A549 (cell line): ENCODE measurements at regions not wholly inside any gene's neighbourhood (a gene's known extent, or its start where the extent isn't known, plus 50 kb on each side); places are given as distances from the start of the nearest gene placed in this dataset.

Experiments
- ATAC-seq, 2 experiments: fragments of 200-7000 bp in 1 of 2; fragments of >200 bp in 1 of 2; cut with Nextera tagmentation in 1 of 2; cut with Tn5 transposase in 1 of 2; 3 replicates each; pipeline versions ENCODE4 v1.8.0 to v1.9.1; 2018 to 2020; ENCODE audit warnings: mild to moderate bottlenecking in 1 of 2, moderate library complexity in 1 of 2
- CTCF ChIA-PET: fragments of 300-600 bp; sonication (Branson Sonifier 250); formaldehyde crosslinking; extraction: SDS; loops from one replicate; lab custom pipeline; 2021; ENCODE audit warnings: antibody characterized with exemption, inconsistent platforms; lab: Yijun Ruan, JAX
- POLR2A ChIA-PET: fragments of 350-600 bp; formaldehyde crosslinking; extraction: SDS; loops from one replicate; lab custom pipeline; 2021; ENCODE audit warnings: antibody characterized with exemption, inconsistent platforms; lab: Yijun Ruan, JAX
- DNase-seq, 2 experiments: peaks; one replicate each; pipeline versions ENCODE4 v3.0.0 to v3.0.0-alpha.2; 2011 to 2016; ENCODE audit warnings: low read depth in 1 of 2, low spot score in 1 of 2
- FAIRE-seq: peaks from 2 replicates; lab custom pipeline; 2011; peaks lifted over from hg19 to GRCh38; lab: Jason Lieb, UNC
- H3K27ac ChIP-seq, 2 experiments: fragments of >200 bp; sonication (Bioruptor Twin); formaldehyde crosslinking; 3 replicates each; pipeline ENCODE4 v1.5.1; 2016 to 2017
- H3K4me1 ChIP-seq: fragments of >200 bp; sonication (Bioruptor Twin); formaldehyde crosslinking; 3 replicates; pipeline ENCODE4 v1.6.1; 2016
- H3K4me2 ChIP-seq: fragments of >200 bp; sonication (Bioruptor Twin); formaldehyde crosslinking; 3 replicates; pipeline ENCODE4 v1.6.1; 2016
- H3K4me3 ChIP-seq: fragments of >200 bp; sonication (Bioruptor Twin); formaldehyde crosslinking; 3 replicates; pipeline ENCODE4 v1.5.1; 2016
- H3K9me3 ChIP-seq: fragments of >200 bp; sonication (Bioruptor Twin); formaldehyde crosslinking; 3 replicates; pipeline ENCODE4 v1.6.1; 2016
- BHLHE40 ChIP-seq: IDR thresholded peaks from 2 replicates; pipeline ENCODE4 v1.6.1; 2012; ENCODE audit warnings: low read depth, low read length, inconsistent platforms
- CBX8 ChIP-seq: fragments of 200-600 bp; sonication (generic); IDR thresholded peaks from 2 replicates; pipeline ENCODE4 v1.6.1; 2016
- CHD2 ChIP-seq: fragments of 150-350 bp; IDR thresholded peaks from 2 replicates; pipeline ENCODE4 v1.6.1; 2014; ENCODE audit warnings: low read length; ENCODE audit not compliant: partially characterized antibody
- CHD4 ChIP-seq: fragments of 200-600 bp; sonication (generic); IDR thresholded peaks from 2 replicates; pipeline ENCODE4 v1.6.1; 2016; ENCODE audit warnings: antibody characterized with exemption, mild to moderate bottlenecking, borderline replicate concordance
- EHMT2 ChIP-seq: fragments of 200-600 bp; sonication (generic); IDR thresholded peaks from 2 replicates; pipeline ENCODE4 v1.6.1; 2016; ENCODE audit warnings: antibody characterized with exemption, low read depth, mild to moderate bottlenecking, moderate library complexity
- ESRRA ChIP-seq: fragments of 150-350 bp; IDR thresholded peaks from 2 replicates; pipeline ENCODE4 v1.6.1; 2014; ENCODE audit warnings: mild to moderate bottlenecking, low read length, borderline replicate concordance
- FOSL2 ChIP-seq, 2 experiments: fragments of 450-650 bp in 1 of 2; fragments of >200 bp in 1 of 2; sonication (Bioruptor Twin) in 1 of 2; formaldehyde crosslinking; IDR thresholded peaks; 2 replicates each; pipeline versions ENCODE4 v1.5.0 to v1.6.1; 2016 to 2020; ENCODE audit warnings: mild to moderate bottlenecking in 1 of 2, moderate library complexity in 1 of 2
- HOXA7 ChIP-seq: fragments of 250-450 bp; sonication (Bioruptor Pico); IDR thresholded peaks from 2 replicates; pipeline ENCODE4 v1.5.0; 2020; ENCODE audit warnings: mild to moderate bottlenecking, moderate library complexity
- HOXB13 ChIP-seq: fragments of 250-450 bp; sonication (Bioruptor Pico); IDR thresholded peaks from 2 replicates; pipeline ENCODE4 v1.5.0; 2020; ENCODE audit warnings: low read depth, mild to moderate bottlenecking, moderate library complexity
- JUNB ChIP-seq: fragments of >200 bp; sonication (Bioruptor Twin); formaldehyde crosslinking; IDR thresholded peaks from 2 replicates; pipeline ENCODE4 v1.6.1; 2016
- KDM1A ChIP-seq: fragments of 200-600 bp; sonication (generic); IDR thresholded peaks from 2 replicates; pipeline ENCODE4 v1.6.1; 2016; ENCODE audit warnings: low read depth, mild to moderate bottlenecking
- KDM5A ChIP-seq: fragments of 200-600 bp; sonication (generic); IDR thresholded peaks from 2 replicates; pipeline ENCODE4 v1.6.1; 2016; ENCODE audit warnings: antibody characterized with exemption, mild to moderate bottlenecking
- MAZ ChIP-seq: fragments of 150-350 bp; IDR thresholded peaks from 2 replicates; pipeline ENCODE4 v1.6.1; 2014; ENCODE audit warnings: antibody characterized with exemption, low read depth, low read length, borderline replicate concordance
- NFE2L2 ChIP-seq: fragments of 150-350 bp; conservative IDR thresholded peaks from 2 replicates; pipeline ENCODE4 v1.6.1; 2014; ENCODE audit warnings: low read length
- NR3C1 ChIP-seq: fragments of >200 bp; sonication (Bioruptor Twin); formaldehyde crosslinking; IDR thresholded peaks from 3 replicates; pipeline ENCODE4 v1.6.1; 2017
- PHF8 ChIP-seq: fragments of 200-600 bp; sonication (generic); IDR thresholded peaks from 2 replicates; pipeline ENCODE4 v1.6.1; 2016; ENCODE audit warnings: low read depth, mild to moderate bottlenecking, antibody characterized with exemption, moderate library complexity, borderline replicate concordance
- POLR2A ChIP-seq: IDR thresholded peaks from 2 replicates; pipeline ENCODE4 v1.6.1; 2012; ENCODE audit warnings: mild to moderate bottlenecking, low read length
- RAD21 ChIP-seq, 2 experiments: fragments of >200 bp in 1 of 2; sonication (Bioruptor Twin) in 1 of 2; formaldehyde crosslinking in 1 of 2; IDR thresholded peaks in 1 of 2; conservative IDR thresholded peaks in 1 of 2; 2 replicates in 1 of 2; 3 replicates in 1 of 2; pipeline ENCODE4 v1.6.1; 2012 to 2018; ENCODE audit warnings: inconsistent platforms in 1 of 2
- SMC3 ChIP-seq: fragments of >200 bp; sonication (Bioruptor Twin); formaldehyde crosslinking; IDR thresholded peaks from 3 replicates; pipeline ENCODE4 v1.6.1; 2018; ENCODE audit warnings: inconsistent platforms
- TP53 ChIP-seq: fragments of 250-450 bp; sonication (Bioruptor Pico); IDR thresholded peaks from 2 replicates; pipeline ENCODE4 v1.5.0; 2021; ENCODE audit warnings: mild to moderate bottlenecking, moderate library complexity
- ZC3H11A ChIP-seq: fragments of 450-650 bp; IDR thresholded peaks from 2 replicates; pipeline ENCODE4 v1.6.1; 2014; ENCODE audit warnings: antibody characterized with exemption, mild to moderate bottlenecking
- ZFP36 ChIP-seq: fragments of 450-650 bp; IDR thresholded peaks from 2 replicates; pipeline ENCODE4 v1.6.1; 2014; ENCODE audit warnings: borderline replicate concordance; ENCODE audit not compliant: partially characterized antibody
- WGBS: methylation state at CpG from one replicate; pipeline ENCODE4 v1.1.6; 2017; ENCODE audit errors: missing lambda C conversion rate; 5-methylcytosine and 5-hydroxymethylcytosine counted together
- TF ChIP-seq, protein P1 (sequence below): fragments of 450-650 bp; IDR thresholded peaks from 2 replicates; pipeline ENCODE4 v1.6.1; 2014; ENCODE audit warnings: antibody characterized with exemption
- TF ChIP-seq, protein P2 (sequence below): fragments of 250-450 bp; sonication (Bioruptor Pico); IDR thresholded peaks from 2 replicates; pipeline ENCODE4 v1.5.0; 2020; ENCODE audit warnings: low read depth, mild to moderate bottlenecking, moderate library complexity

DNA sequence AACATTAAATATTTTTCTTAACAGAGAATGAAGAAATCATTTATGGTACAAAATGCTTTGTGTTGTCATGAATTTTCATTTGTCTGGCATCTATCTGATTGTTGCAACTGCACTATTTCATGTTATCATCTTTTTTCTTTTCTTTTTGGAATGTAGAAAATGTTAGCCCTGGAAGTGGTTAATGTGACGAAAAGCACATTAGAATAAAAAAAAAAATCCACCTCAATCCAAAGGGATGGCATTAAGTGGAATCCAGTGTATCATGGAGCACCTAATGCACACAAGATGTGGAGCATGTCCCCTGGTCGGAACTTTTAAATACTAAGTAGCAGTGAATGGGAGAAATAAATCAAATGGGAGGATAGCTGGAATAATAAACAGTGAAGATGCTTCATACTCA, 172.9 kb upstream of the MCHR2 start:
- 48% methylated on average over 2 of the region's 2 CpGs for WGBS

DNA sequence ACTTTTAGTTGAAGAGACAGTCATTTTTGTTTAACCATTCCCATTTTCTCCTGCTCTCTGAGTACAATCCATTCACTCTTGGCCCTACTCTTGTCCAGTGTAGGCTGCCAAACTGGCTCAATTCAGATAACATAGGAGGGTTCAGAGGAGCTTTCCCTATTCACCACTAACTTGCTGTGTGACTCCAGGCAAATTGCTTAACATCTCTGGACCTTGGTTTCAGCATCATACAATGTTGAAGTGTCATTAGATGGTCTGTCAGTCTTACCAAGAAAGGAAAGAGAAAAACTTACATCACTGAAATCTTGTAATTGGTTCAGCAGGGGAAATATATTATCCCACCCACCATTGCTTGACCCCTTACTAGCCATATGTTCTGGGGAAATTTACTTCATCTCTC, 171.4 kb upstream of the MCHR2 start:
- DNase-seq (no peak), ATAC-seq (no peak), FAIRE-seq (no peak)
- no peaks in the 10 kb centered on the region for H3K9me3 ChIP-seq
- POLR2A ChIA-PET: no interaction called here
- H3K4me1 ChIP-seq: no peaks in the 10 kb centered on the region
- H3K4me3 ChIP-seq: no peak overlapping the region
- CTCF ChIA-PET: no interaction called here
- no peak overlapping the region for H3K4me2 ChIP-seq
- H3K27ac ChIP-seq: no peak overlapping the region
- TF ChIP-seq MAZ (no peak), ZC3H11A (no peak), PHF8 (no peak), HOXB13 (no peak), RAD21 (conservative IDR thresholded peaks at IDR 0.05 in 1 of 2, IDR thresholded peaks at IDR 0.05 in 1 of 2) (no peak), CHD2 (no peak), HOXA7 (CRISPR knock-in tag) (no peak), TP53 (CRISPR knock-in tag) (no peak), ZFP36 (no peak), NR3C1 (no peak), CHD4 (no peak), NFE2L2 (no peak), KDM5A (no peak), SMC3 (no peak), CBX8 (no peak), BHLHE40 (no peak), EHMT2 (no peak)
- TF ChIP-seq, protein P1, sequence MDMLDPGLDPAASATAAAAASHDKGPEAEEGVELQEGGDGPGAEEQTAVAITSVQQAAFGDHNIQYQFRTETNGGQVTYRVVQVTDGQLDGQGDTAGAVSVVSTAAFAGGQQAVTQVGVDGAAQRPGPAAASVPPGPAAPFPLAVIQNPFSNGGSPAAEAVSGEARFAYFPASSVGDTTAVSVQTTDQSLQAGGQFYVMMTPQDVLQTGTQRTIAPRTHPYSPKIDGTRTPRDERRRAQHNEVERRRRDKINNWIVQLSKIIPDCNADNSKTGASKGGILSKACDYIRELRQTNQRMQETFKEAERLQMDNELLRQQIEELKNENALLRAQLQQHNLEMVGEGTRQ: no peak
- TF ChIP-seq, protein P2, sequence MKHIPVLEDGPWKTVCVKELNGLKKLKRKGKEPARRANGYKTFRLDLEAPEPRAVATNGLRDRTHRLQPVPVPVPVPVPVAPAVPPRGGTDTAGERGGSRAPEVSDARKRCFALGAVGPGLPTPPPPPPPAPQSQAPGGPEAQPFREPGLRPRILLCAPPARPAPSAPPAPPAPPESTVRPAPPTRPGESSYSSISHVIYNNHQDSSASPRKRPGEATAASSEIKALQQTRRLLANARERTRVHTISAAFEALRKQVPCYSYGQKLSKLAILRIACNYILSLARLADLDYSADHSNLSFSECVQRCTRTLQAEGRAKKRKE (CRISPR knock-in tag): no peak

More for the DNA sequence above, 172.9 kb upstream of the MCHR2 start:
- Histone ChIP-seq H3K27ac (no peak overlapping the region), H3K4me2 (no peak overlapping the region), H3K9me3 (no peaks in the 10 kb centered on the region), H3K4me1 (no peaks in the 10 kb centered on the region), H3K4me3 (no peak overlapping the region)
- CTCF ChIA-PET: no interaction called here
- ATAC-seq: no peak
- no peak for FAIRE-seq
- POLR2A ChIA-PET: interaction anchor here (0.6 kb wide), 1 partner anchor 28 kb away, joined by 3 read pairs; no protein-coding TSS in a partner anchor
- no peak for TF ChIP-seq ESRRA
- no peak for TF ChIP-seq KDM1A
- TF ChIP-seq JUNB: no peak
- TF ChIP-seq FOSL2 (IDR thresholded peaks at IDR 0.05): no peak
- TF ChIP-seq FOSL2 (CRISPR knock-in tag; IDR thresholded peaks at IDR 0.05): no peak
- no peak for TF ChIP-seq CHD2
- DNase-seq: no peak

DNA sequence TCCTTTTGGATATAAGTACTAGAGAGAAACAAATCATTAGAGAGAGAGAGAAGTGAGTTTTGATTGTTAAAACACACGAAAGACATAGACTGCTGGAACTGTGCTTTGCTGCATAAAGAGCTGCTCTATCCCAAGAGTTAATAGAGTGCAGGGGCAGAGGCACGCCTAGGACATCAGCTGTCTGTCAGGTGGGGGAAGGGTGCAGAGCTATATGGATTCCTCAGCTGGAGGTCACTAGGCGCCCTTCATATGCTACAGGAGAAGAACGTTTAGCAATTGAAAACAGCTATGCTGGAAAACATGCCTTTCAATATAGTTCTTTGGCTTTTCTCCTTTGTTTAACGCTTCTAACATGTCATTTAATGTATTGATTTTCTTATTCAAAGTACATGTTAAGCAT, 169.0 kb upstream of the MCHR2 start:
- no peaks in the 10 kb centered on the region for H3K4me1 ChIP-seq
- WGBS: 61% methylated on average over 5 of the region's 5 CpGs
- FAIRE-seq (no peak), DNase-seq (no peak), ATAC-seq (no peak)
- ChIA-PET CTCF (interaction anchor here (1.2 kb wide), 1 partner anchor 25 kb away, joined by 3 read pairs; no protein-coding TSS in a partner anchor), POLR2A (no interaction called here)
- no peak overlapping the region for H3K4me3 ChIP-seq
- no peak overlapping the region for H3K4me2 ChIP-seq
- H3K9me3 ChIP-seq: no peaks in the 10 kb centered on the region
- H3K27ac ChIP-seq: no peak overlapping the region
- no peak for TF ChIP-seq POLR2A
